OCI-LY7 (cell line): ENCODE measurements at regions not wholly inside any gene's neighbourhood (a gene's known extent, or its start where the extent isn't known, plus 50 kb on each side); places are given as distances from the start of the nearest gene placed in this dataset.
"Not testable (repeated sequence)": the region's sequence is repeated elsewhere in the genome, so short reads cannot be mapped to it uniquely, and the experiment has no call there.

ENCODE experiments used
- BruUV-seq: library from RNA; stranded (reverse); fragments of 400-500 nt; replicated peaks from 2 replicates; lab custom pipeline; 2021; lab: Mats Ljungman, UMichigan
- CTCF ChIA-PET: fragments of 300-600 bp; sonication (Branson Sonifier 250); formaldehyde crosslinking; loops from one replicate; lab custom pipeline; 2022; ENCODE audit warnings: antibody characterized with exemption; ENCODE audit not compliant: unreplicated experiment; lab: Charles Lee
- POLR2A ChIA-PET: fragments of 300-600 bp; sonication (Branson Sonifier 250); formaldehyde crosslinking; loops from one replicate; lab custom pipeline; 2022; ENCODE audit warnings: antibody characterized with exemption; lab: Charles Lee
- DNase-seq: peaks from one replicate; pipeline ENCODE4 v3.0.0-alpha.2; 2015; ENCODE audit warnings: low spot score
- H2AFZ ChIP-seq: fragments of 200-600 bp; sonication (generic), shearing (Covaris generic); 2 replicates; pipeline ENCODE4 v1.6.1; 2014; ENCODE audit warnings: mild to moderate bottlenecking, antibody characterized with exemption, low read length, moderate library complexity
- H3K27ac ChIP-seq: fragments of 200-600 bp; sonication (generic); 2 replicates; pipeline ENCODE4 v1.5.1; 2014; ENCODE audit warnings: mixed run types, low read depth, mild to moderate bottlenecking, moderate library complexity, low read length, inconsistent platforms; ENCODE audit not compliant: poor library complexity, severe bottlenecking
- H3K36me3 ChIP-seq: fragments of 200-600 bp; sonication (generic); 2 replicates; pipeline ENCODE4 v1.6.1; 2014; ENCODE audit warnings: mild to moderate bottlenecking, antibody characterized with exemption, low read length, moderate library complexity, mixed read lengths; ENCODE audit not compliant: insufficient read depth
- H3K4me1 ChIP-seq: fragments of 200-600 bp; sonication (generic); 2 replicates; pipeline ENCODE4 v1.5.1; 2014; ENCODE audit warnings: mild to moderate bottlenecking, low read length; ENCODE audit not compliant: insufficient read depth, poor library complexity, severe bottlenecking
- H3K4me2 ChIP-seq: fragments of 200-600 bp; sonication (generic); 2 replicates; pipeline ENCODE4 v1.6.1; 2014; ENCODE audit warnings: mild to moderate bottlenecking, low read length
- H3K4me3 ChIP-seq: fragments of 200-600 bp; sonication (generic); 2 replicates; pipeline ENCODE4 v1.5.1; 2014; ENCODE audit warnings: mild to moderate bottlenecking, low read depth, low read length; ENCODE audit not compliant: poor library complexity, severe bottlenecking
- H3K79me2 ChIP-seq: fragments of 200-600 bp; sonication (generic); 2 replicates; pipeline ENCODE4 v1.6.1; 2016; ENCODE audit warnings: low read depth, mild to moderate bottlenecking, low read length, moderate library complexity, mixed read lengths; ENCODE audit not compliant: insufficient read depth
- H3K9me2 ChIP-seq: fragments of 200-600 bp; sonication (generic); 2 replicates; pipeline ENCODE4 v1.6.1; 2016; ENCODE audit warnings: mild to moderate bottlenecking, low read length, mixed read lengths; ENCODE audit not compliant: insufficient read depth
- H3K9me3 ChIP-seq: fragments of 200-600 bp; sonication (generic); 2 replicates; pipeline ENCODE4 v1.6.1; 2014; ENCODE audit warnings: mild to moderate bottlenecking, mixed run types, low read length, mixed read lengths
- H4K20me1 ChIP-seq: fragments of 200-600 bp; sonication (generic); 2 replicates; pipeline ENCODE4 v1.6.1; 2014; ENCODE audit warnings: mild to moderate bottlenecking, antibody characterized with exemption, low read length, moderate library complexity, mixed read lengths; ENCODE audit not compliant: insufficient read depth
- EZH2phosphoT487 ChIP-seq: fragments of 200-600 bp; sonication (generic); IDR thresholded peaks from 2 replicates; pipeline ENCODE4 v1.6.1; 2018; ENCODE audit warnings: low read depth, borderline replicate concordance, mild to moderate bottlenecking, mixed run types, antibody characterized with exemption, low read length, moderate library complexity, mixed read lengths
- intact Hi-C: fragments of 100-400 bp; cut with micrococcal nuclease; formaldehyde crosslinking; loops from one replicate; pipeline ENCODE4 v1.10.0; 2022; ENCODE audit not compliant: unreplicated experiment
- TF ChIP-seq, protein P1 (sequence below): fragments of 200-600 bp; sonication (generic); conservative IDR thresholded peaks from 2 replicates; pipeline ENCODE4 v1.5.1; 2014; ENCODE audit warnings: mild to moderate bottlenecking, antibody characterized with exemption, low read length, moderate library complexity, mixed read lengths

DNA sequence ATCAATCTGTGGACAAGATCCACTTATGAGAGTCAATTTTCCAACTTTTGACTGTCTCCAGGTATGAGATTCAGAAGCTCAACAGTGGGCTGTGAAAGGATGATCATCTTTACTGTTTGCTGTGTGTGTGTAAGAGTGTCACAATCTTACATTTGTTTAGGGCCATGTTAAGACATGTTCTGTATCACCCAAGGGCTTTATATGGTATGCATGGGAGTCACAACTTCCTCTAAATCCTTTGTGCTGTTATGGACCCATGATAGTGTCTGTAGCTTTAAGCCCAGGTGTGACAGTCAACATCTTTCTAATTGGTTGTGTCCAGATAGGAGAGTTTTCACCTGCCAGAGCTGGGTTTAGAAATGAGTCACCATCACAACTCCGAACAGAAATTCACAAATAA, 70.2 kb downstream of the ZNF726 start:
- DNase-seq, CTCF ChIA-PET, H3K9me2 ChIP-seq, H3K27ac ChIP-seq, H3K36me3 ChIP-seq, H3K4me2 ChIP-seq, H2AFZ ChIP-seq, H3K4me3 ChIP-seq, H3K9me3 ChIP-seq, H3K4me1 ChIP-seq, H4K20me1 ChIP-seq, intact Hi-C loops, H3K79me2 ChIP-seq, BruUV-seq: not testable (repeated sequence)
- POLR2A ChIA-PET, result interaction anchor here (0.6 kb wide), 1 partner anchor 717 kb away, joined by 4 read pairs; no protein-coding TSS in a partner anchor

DNA sequence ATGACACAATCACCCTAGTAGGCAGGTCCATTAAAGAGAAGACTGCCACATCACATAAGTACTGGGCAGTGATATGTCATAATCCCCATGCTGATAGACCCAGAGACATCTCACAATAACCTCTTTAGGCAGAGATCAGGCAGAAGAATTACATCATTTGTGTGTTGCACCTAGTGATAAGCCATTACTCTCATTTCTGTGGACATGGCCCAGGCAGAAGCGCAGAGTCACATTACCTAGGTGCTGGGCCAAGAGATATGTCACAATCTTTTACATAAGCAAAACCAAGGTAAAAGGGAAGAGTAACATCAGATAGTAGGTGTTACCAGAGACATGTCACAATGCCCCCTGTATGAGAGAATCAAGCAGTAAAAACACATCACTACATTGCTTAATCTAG, 71.9 kb downstream of the ZNF726 start:
- H3K9me3 ChIP-seq, result no peaks in the 10 kb centered on the region; the same call in 1 of the 2 replicates
- no peak overlapping the region for H3K4me3 ChIP-seq
- H2AFZ ChIP-seq, result no peak overlapping the region

DNA sequence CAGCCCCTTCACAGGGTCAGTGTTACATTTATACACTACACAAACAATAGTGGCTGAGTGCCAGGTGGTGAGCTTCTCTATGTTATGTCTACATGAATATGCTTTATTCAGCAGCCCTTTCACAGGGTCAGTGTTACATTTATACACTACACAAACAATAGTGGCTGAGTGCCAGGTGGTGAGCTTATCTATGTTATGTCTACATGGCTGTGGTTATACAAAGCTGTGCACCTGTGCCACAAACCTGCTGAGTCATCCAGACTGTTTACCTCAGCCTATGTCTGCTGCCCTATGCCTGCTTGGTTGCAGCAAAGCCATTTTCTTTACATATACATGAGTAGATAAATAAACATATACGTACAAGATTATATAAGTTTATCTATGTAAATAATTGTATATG, 76.5 kb downstream of the ZNF726 start:
- H3K79me2 ChIP-seq, result no peaks in the 10 kb centered on the region
- no peak overlapping the region for H2AFZ ChIP-seq
- no peaks in the 10 kb centered on the region for H4K20me1 ChIP-seq
- BruUV-seq, result no TSS peak
- H3K27ac ChIP-seq, result no peak overlapping the region
- H3K36me3 ChIP-seq, result no peaks in the 10 kb centered on the region
- no peaks in the 10 kb centered on the region; the same call in 1 of the 2 replicates for H3K9me3 ChIP-seq
- ChIA-PET CTCF (no interaction called here), POLR2A (interaction anchor here (0.6 kb wide), 1 partner anchor 203 kb away, joined by 3 read pairs; no protein-coding TSS in a partner anchor)
- no peak overlapping the region for H3K4me2 ChIP-seq
- peak; percentile 16 for DNase-seq
- no peaks in the 10 kb centered on the region for H3K9me2 ChIP-seq
- intact Hi-C loops, result no loop called here
- no peaks in the 10 kb centered on the region for H3K4me1 ChIP-seq
- TF ChIP-seq, protein P1, sequence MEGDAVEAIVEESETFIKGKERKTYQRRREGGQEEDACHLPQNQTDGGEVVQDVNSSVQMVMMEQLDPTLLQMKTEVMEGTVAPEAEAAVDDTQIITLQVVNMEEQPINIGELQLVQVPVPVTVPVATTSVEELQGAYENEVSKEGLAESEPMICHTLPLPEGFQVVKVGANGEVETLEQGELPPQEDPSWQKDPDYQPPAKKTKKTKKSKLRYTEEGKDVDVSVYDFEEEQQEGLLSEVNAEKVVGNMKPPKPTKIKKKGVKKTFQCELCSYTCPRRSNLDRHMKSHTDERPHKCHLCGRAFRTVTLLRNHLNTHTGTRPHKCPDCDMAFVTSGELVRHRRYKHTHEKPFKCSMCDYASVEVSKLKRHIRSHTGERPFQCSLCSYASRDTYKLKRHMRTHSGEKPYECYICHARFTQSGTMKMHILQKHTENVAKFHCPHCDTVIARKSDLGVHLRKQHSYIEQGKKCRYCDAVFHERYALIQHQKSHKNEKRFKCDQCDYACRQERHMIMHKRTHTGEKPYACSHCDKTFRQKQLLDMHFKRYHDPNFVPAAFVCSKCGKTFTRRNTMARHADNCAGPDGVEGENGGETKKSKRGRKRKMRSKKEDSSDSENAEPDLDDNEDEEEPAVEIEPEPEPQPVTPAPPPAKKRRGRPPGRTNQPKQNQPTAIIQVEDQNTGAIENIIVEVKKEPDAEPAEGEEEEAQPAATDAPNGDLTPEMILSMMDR, result no peak
- TF ChIP-seq EZH2phosphoT487, result no peak
- no peak overlapping the region for H3K4me3 ChIP-seq

More for the DNA sequence above, 71.9 kb downstream of the ZNF726 start:
- no peak overlapping the region for H3K4me2 ChIP-seq
- no peak overlapping the region for H3K27ac ChIP-seq
- TF ChIP-seq EZH2phosphoT487, result no peak
- TF ChIP-seq, protein P1, result no peak
- H4K20me1 ChIP-seq, result no peaks in the 10 kb centered on the region
- intact Hi-C loops, result no loop called here
- POLR2A ChIA-PET, result no interaction called here
- H3K36me3 ChIP-seq, result no peaks in the 10 kb centered on the region
- no peak for DNase-seq
- H3K4me1 ChIP-seq, result no peaks in the 10 kb centered on the region
- H3K9me2 ChIP-seq, result no peaks in the 10 kb centered on the region
- H3K79me2 ChIP-seq, result no peaks in the 10 kb centered on the region
- BruUV-seq, result no TSS peak
- CTCF ChIA-PET, result no interaction called here
